Astrocyte of the cerebellum (primary cell): ENCODE measurements at regions not wholly inside any gene's neighbourhood (a gene's known extent, or its start where the extent isn't known, plus 50 kb on each side); places are given as distances from the start of the nearest gene placed in this dataset.

Experiments
- DNase-seq: peaks from one replicate; pipeline ENCODE4 v3.0.0-alpha.2; 2011; ENCODE audit warnings: low read depth
- H3K4me3 ChIP-seq: 2 replicates; pipeline ENCODE4 v1.5.1; 2011; ENCODE audit warnings: mild to moderate bottlenecking, low read depth, low read length, moderate library complexity
- in situ Hi-C: cut with HindIII; loops from 2 replicates; pipeline ENCODE4 v1.10.0; 2017; ENCODE audit warnings: low sequenced_read_pairs
- TF ChIP-seq, protein P1 (sequence below): IDR thresholded peaks from 2 replicates; pipeline ENCODE4 v1.5.1; 2012; ENCODE audit warnings: low read length, low read depth, moderate library complexity, mild to moderate bottlenecking; ENCODE audit errors: missing control alignments

- H3K4me3 ChIP-seq: no peak overlapping the region
- TF ChIP-seq, protein P1, sequence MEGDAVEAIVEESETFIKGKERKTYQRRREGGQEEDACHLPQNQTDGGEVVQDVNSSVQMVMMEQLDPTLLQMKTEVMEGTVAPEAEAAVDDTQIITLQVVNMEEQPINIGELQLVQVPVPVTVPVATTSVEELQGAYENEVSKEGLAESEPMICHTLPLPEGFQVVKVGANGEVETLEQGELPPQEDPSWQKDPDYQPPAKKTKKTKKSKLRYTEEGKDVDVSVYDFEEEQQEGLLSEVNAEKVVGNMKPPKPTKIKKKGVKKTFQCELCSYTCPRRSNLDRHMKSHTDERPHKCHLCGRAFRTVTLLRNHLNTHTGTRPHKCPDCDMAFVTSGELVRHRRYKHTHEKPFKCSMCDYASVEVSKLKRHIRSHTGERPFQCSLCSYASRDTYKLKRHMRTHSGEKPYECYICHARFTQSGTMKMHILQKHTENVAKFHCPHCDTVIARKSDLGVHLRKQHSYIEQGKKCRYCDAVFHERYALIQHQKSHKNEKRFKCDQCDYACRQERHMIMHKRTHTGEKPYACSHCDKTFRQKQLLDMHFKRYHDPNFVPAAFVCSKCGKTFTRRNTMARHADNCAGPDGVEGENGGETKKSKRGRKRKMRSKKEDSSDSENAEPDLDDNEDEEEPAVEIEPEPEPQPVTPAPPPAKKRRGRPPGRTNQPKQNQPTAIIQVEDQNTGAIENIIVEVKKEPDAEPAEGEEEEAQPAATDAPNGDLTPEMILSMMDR: no peak
- in situ Hi-C loops: no loop called here
- DNase-seq: no peak
Measured at GRCh38 chr4:96486563-96486962, 646.7 kb downstream of the PDHA2 start.

GRCh38 chr4:96497621-96498020 is 657.7 kb downstream of the PDHA2 start:
- in situ Hi-C loops: no loop called here
- no peak for DNase-seq
- TF ChIP-seq, protein P1: no peak
- H3K4me3 ChIP-seq: no peak overlapping the region

DNA sequence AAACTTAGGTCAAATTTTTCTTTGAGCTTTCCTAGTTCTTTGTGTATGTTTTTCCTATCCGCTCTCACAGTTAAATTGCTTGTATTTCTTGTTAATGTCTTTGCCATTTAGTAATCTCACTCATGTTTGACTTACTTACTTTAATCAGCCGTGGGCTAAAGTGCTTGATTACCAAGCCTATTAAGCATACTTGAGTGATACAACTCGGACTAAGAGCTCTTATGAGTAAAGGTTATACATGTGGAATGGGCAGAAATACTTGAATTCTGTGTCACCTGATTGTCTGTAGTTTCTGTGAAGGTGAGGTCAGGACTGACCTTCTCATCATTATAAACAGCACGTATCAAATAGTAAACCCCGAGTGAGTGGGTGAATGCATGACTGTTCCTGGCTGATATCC is 664.5 kb downstream of the PDHA2 start:
- H3K4me3 ChIP-seq: no peak overlapping the region
- DNase-seq: no peak
- in situ Hi-C loops: no loop called here
- TF ChIP-seq, protein P1: no peak

GRCh38 chr4:96509039-96509741 is 669.3 kb downstream of the PDHA2 start:
- DNase-seq: no peak
- TF ChIP-seq, protein P1: no peak
- no peak overlapping the region for H3K4me3 ChIP-seq
- in situ Hi-C loops: no loop called here

DNA sequence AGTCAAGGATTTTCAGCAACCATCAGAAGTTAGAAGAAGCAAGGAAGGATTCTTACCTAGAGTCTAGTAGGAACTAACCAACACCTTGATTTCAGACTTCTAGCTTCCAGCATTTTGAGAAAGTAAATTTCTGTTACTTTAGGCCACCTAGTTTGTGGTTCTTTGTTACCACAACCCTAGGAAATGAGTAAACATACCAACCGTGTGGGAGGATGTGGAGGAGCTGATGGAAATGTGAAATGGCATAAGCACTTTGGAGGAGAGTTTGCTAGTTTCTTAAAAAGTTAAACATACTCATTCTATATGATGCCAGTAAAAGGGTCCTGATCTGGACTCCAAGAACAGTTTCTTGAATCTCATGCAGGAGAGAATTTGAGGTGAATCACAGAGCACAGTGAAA is 679.4 kb downstream of the PDHA2 start:
- in situ Hi-C loops: no loop called here
- TF ChIP-seq, protein P1: no peak
- DNase-seq: no peak
- H3K4me3 ChIP-seq: no peak overlapping the region

GRCh38 chr4:96521046-96521536 is 681.2 kb downstream of the PDHA2 start:
- H3K4me3 ChIP-seq: no peak overlapping the region
- TF ChIP-seq, protein P1: no peak
- no peak for DNase-seq
- in situ Hi-C loops: no loop called here
